C4-2B (cell line): ENCODE measurements at regions not wholly inside any gene's neighbourhood (a gene's known extent, or its start where the extent isn't known, plus 50 kb on each side); places are given as distances from the start of the nearest gene placed in this dataset.
"Not testable (repeated sequence)": the region's sequence is repeated elsewhere in the genome, so short reads cannot be mapped to it uniquely, and the experiment has no call there.

Source experiments
- H3K27ac ChIP-seq: fragments of 450-650 bp; 2 replicates; pipeline ENCODE4 v1.5.1; 2017
- ZFX ChIP-seq: fragments of 450-650 bp; IDR thresholded peaks from 2 replicates; pipeline ENCODE4 v1.6.1; 2017
- TF ChIP-seq, protein P1 (sequence below): fragments of 450-650 bp; conservative IDR thresholded peaks from 2 replicates; pipeline ENCODE4 v1.5.1; 2017; ENCODE audit warnings: mild to moderate bottlenecking

DNA sequence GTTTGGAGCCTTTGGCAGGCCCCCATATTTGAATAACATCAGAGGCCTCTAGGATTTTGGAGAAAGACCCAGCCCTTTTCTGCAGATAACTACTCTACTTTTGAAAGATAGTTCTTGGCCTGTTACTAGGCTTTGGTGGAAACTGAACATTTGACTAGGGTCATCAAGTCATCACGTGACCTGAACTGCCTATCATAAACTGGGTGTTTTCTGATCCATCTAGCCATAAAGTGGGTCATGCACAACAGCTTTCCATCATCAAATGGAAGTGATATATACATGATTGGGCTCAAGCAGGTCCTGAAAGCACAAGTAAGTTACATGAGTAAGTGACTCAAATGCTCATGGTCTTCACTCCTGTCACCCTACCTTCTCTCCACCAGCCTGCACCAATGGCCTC, 552.3 kb upstream of the GRM3 start:
- H3K27ac ChIP-seq = no peak overlapping the region
- no peak for TF ChIP-seq ZFX
- TF ChIP-seq, protein P1, sequence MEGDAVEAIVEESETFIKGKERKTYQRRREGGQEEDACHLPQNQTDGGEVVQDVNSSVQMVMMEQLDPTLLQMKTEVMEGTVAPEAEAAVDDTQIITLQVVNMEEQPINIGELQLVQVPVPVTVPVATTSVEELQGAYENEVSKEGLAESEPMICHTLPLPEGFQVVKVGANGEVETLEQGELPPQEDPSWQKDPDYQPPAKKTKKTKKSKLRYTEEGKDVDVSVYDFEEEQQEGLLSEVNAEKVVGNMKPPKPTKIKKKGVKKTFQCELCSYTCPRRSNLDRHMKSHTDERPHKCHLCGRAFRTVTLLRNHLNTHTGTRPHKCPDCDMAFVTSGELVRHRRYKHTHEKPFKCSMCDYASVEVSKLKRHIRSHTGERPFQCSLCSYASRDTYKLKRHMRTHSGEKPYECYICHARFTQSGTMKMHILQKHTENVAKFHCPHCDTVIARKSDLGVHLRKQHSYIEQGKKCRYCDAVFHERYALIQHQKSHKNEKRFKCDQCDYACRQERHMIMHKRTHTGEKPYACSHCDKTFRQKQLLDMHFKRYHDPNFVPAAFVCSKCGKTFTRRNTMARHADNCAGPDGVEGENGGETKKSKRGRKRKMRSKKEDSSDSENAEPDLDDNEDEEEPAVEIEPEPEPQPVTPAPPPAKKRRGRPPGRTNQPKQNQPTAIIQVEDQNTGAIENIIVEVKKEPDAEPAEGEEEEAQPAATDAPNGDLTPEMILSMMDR = no peak

DNA sequence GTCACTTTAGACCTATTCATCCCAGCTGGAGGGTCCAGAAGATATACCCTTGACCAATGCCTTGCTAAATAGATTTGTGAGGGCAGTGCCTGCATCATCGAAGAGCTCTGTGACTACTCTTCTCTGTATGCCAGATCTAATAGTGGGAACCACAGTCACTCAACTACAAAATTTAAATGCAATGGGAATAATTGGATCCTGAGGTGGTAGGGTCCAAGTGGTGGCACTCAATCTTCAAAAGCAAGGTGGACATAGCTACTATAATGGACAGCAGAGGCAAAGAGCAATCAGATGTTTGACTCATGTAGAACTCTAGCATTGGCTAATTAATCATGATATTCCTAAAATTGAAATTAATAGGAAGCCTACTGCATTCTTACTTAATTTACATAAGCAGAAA, 554.3 kb upstream of the GRM3 start:
- H3K27ac ChIP-seq = no peak overlapping the region
- no peak for TF ChIP-seq ZFX
- TF ChIP-seq, protein P1 = no peak

DNA sequence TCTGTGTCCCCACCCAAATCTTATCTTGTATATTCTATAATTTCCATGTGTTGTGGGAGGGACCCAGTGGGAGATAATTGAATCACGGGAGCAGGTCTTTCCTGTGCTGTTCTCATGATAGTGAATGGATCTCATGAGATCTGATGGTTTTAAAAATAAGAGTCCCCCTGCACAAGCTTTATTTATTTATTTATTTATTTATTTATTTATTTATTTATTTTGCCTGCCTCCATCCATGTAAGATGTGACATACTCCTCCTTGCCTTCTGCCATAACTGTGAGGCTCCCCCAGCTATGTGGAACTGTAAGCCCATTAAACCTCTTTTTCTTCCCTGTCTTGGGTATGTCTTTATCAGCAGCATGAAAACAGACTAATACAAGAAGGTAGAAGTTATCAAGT, 579.1 kb upstream of the GRM3 start:
- H3K27ac ChIP-seq = not testable (repeated sequence)

DNA sequence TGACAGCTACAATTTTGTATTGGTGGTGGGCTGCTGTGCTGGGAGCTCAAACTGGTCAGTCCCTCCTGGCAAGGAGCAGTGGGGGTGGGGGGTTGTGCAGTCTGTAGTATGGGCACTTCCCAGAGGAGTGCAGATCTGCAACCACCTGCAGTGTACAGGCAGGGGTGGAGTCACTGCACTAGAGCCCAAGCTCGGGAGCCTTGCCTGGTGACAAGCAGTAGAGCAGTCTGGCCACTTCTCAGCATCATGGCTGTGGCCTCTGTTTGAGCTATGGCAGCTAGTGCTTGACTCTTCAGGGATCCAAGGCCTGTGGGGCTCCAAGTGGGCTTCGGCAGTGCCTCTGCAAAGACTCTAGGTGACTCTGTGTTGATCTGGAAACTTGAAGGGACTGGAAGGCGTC, 585.1 kb upstream of the GRM3 start:
- H3K27ac ChIP-seq = no peak overlapping the region
- no peak for TF ChIP-seq ZFX
- TF ChIP-seq, protein P1 = no peak

DNA sequence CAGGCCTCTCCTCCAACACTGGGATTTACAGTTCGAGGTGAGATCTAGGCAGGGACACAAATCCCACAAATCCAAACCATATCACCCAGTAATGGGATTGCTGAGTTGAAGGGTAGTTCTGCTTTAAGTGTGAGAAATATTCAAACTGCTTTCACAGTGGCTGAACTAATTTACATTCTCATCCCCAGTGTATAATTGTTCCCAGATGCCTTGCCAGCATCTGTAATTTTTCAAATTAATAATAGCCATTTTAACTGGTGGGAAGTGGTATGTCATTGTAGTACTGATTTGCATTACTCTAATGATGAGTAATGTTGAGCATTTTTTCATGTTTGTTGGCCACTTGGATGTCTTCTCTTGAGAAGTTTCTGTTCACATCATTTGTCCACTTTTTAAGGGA, 592.8 kb upstream of the GRM3 start:
- TF ChIP-seq ZFX = no peak
- TF ChIP-seq, protein P1 = no peak
- no peak overlapping the region for H3K27ac ChIP-seq

DNA sequence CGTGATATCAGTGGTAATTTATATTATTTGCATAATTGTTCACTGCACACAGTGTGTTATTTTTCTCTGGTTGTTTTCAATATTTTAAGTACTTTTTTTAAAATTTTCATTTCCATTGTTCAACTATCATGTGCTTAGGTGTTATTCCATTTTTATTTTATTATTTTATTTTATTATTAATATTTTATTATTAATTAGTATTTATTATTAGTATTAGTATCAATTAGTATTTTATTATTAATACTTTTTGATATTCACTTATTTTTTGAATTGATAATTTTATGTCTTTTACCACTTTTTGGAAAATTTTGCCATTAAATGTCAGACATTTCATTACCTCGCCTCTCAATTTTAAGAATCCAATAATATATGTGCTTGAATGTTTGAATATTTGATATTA, 593.8 kb upstream of the GRM3 start:
- H3K27ac ChIP-seq = no peak overlapping the region
- TF ChIP-seq, protein P1 = no peak
- TF ChIP-seq ZFX = no peak

DNA sequence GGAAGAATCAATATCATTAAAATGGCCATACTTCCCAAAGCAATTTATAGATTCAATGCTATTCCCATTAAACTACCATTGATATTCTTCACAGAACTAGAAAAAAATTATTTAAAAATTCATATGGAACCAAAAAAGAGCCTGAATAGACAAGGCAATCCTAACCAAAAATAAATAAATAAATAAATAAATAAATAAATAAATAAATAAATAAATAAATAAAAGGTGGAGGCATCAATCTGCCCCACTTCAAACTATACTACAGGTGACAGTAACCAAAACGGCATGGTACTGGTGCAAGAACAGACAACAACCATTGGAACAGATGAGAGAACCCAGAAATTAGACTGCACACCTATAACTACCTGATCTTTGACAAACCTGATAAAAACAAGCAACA, 598.5 kb upstream of the GRM3 start:
- not testable (repeated sequence) for H3K27ac ChIP-seq

DNA sequence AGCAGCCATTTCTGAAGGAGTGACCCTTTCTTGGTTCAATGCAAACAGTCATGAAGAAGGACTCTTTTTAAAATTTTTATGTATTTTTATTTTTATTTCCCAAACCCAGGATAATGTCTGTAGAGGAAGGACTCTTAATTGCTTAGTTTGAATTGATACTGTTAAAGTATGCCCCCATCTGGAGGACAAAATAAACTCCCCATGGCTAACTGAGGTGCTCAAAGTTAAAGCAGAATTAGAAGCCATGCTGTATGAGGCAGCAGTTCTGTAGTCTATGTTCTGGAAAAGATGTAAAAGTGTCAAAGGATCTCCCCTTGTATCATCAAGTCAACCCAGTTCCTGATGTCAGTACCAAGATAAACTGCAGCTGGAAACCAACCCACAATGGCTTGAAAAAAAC, 617.9 kb upstream of the GRM3 start:
- TF ChIP-seq, protein P1 = no peak
- TF ChIP-seq ZFX = no peak
- H3K27ac ChIP-seq = no peak overlapping the region

DNA sequence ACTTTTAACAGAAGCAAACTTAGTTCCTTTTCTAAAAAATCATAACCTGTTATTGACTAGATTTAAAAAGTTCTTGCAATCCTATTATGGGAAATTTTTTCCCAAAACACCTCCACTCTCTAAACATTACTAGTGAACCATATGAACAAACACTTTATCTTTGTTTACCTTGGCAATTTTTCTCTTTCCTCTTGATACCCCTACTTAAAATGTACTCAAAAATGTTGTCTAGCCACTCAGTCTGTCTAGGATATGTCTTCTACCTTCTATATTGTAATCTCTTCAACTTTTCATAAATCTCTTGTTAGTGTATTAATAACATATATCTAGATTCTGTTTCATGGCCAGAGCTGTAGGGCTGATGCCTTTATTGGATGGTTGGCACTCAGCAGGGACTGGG, 630.0 kb upstream of the GRM3 start:
- no peak overlapping the region for H3K27ac ChIP-seq
- no peak for TF ChIP-seq ZFX
- TF ChIP-seq, protein P1 = no peak
